ENCODE measurements at regions not wholly inside any gene's neighbourhood (a gene's known extent, or its start where the extent isn't known, plus 50 kb on each side); places are given as distances from the start of the nearest gene placed in this dataset.

DNA sequence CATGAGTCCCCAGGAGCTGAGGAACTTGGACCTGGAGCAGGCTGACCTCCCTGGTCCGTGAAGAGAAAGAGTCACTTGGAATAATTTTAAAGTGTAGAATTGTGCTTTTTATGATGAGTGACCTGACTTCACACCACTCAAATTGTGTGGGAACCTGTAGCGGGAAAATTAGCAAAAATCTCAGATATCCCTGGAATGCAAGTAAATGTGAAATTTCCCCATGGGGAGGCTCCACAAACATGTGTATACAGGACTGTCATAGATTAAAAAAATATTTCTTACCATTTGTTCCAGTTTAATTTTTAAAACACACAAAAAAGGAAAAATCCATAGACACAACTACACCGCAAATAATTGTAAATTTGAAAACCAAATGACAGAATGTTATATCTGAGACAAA lies 1079.6 kb upstream of the PABPC4L start:
- no peak for TF ChIP-seq CTCF (IDR thresholded peaks at IDR 0.05; ENCODE audit: borderline replicate concordance, insufficient read depth, low read depth, low read length)

DNA sequence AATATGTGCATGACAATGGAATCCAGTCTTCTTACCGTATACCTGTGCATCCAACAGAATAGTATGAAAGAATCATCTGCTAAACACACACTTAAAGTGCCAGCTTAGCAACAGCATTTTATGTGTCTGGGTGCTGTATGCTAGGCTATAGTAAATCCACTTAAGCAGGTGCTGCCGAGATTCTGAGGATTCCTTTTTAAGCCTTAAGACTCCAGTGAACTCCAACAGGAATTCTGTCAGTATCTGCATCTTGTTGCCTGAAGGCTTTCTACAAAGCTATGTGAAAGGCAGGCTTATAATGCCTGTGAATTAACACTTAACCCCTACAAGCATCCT lies 1076.4 kb upstream of the PABPC4L start:
- TF ChIP-seq CTCF (IDR thresholded peaks at IDR 0.05; ENCODE audit: borderline replicate concordance, insufficient read depth, low read depth, low read length), result no peak
- no peak overlapping the region for H3K4me3 ChIP-seq (ENCODE audit: low read depth, low read length)

More for the DNA sequence above, 1079.6 kb upstream of the PABPC4L start:
- no peak overlapping the region for H3K4me3 ChIP-seq (ENCODE audit: low read depth, low read length)

DNA sequence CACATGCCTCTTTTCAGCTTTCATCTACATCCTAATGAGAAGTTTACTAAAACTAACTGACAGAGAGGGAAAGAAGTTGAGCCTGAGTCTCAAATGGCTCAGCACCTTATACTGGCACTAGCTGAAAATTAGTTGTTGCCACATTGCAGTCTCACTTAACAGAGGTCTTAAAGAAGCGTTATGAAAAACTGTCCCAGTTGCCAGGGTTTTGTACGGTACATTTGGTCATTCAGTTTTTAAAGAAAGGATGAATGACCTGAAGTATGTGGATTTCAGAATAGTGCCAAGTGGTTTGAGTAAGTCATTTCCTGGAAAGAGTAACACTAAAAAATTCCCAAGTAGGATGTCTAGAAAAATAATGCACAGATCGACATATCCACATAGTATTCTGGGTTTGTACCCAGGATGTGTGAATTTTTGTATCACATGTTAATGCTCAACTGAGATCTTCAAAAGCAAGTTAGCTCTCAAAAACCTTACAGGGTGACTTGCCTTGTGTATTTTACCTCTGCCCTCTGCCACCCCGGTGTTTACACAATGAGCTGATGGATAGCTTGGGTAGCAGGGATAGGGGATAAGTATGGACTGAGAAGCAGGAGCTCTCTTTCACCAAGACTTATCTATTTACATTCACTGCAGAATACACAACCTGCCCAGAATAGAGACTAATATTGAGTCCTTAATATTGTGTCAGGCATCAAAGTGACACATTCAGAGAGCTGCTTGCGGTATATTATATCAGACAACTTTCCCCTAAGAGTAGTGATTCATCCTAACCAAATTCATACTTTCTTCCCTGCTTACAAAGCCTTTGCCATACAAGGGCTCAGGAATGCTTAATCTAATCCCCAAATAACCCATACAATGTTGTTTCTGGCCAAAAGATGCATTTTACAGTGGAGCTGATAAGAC lies 1075.7 kb upstream of the PABPC4L start:
- no peak for TF ChIP-seq CTCF (IDR thresholded peaks at IDR 0.05; ENCODE audit: borderline replicate concordance, insufficient read depth, low read depth, low read length)

DNA sequence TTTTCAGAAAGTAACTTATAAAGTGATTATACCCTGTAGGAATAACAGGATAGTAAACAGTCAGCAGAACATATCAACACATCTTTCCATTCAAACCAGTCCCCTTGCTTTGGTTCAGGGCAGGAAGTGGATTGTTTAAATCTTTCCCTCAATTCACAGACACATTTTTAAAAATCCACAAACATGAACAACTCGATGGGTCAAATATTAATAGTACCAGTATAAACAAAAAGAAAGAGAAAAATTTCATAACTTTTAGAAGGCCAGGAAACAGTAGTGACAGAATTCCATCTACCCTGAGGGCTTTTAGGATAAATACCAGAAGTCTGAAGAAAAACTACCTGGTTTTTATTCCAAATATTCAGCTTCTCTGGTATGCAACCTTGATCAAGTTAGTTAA lies 1072.8 kb upstream of the PABPC4L start:
- no peak for TF ChIP-seq CTCF (IDR thresholded peaks at IDR 0.05; ENCODE audit: borderline replicate concordance, insufficient read depth, low read depth, low read length)
- H3K4me3 ChIP-seq (ENCODE audit: low read depth, low read length), result no peak overlapping the region

More for the DNA sequence above, 1075.7 kb upstream of the PABPC4L start:
- H3K4me3 ChIP-seq (ENCODE audit: low read depth, low read length), result no peak overlapping the region

DNA sequence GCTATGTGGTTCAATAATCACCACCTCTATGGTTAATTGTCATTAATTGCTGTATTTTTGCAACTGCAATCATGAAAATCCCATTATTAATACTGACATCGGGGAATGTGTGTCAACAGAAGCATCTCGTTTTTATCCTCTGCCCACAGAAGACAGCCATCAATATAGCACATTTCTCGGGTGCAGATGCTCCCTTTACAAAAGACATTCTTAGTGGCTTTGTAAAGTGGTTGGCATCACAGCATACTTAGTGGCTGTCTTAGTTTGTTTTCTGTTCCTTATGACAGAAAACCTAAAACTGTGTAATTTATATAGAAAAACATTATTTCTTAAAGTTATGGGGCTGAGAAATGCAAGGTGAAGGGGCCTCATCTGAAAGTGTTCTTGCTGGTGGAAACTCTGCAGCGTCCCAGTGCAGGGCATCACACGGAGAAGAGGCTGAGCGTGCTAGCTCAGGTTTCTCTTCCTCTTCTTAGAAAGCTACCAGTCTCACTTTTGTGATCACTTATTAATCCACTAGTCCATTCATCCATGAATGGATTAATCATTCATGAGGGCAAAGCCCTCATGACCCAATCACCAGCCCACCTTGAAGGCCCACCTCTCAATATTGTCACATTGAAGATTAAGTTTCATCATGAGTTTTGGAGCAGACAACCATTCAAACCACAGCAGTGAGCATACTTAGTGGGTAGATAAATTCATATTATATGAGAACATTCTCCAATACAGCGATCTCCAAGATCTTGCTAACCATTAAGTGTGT lies 1067.7 kb upstream of the PABPC4L start:
- no peak for TF ChIP-seq CTCF (IDR thresholded peaks at IDR 0.05; ENCODE audit: borderline replicate concordance, insufficient read depth, low read depth, low read length)
- H3K4me3 ChIP-seq (ENCODE audit: low read depth, low read length), result no peak overlapping the region

- no peak overlapping the region for H3K4me3 ChIP-seq (ENCODE audit: low read depth, low read length)
- no peak for TF ChIP-seq CTCF (IDR thresholded peaks at IDR 0.05; ENCODE audit: borderline replicate concordance, insufficient read depth, low read depth, low read length)
These were observed 1066.8 kb upstream of the PABPC4L start for GRCh38 chr4:135268369-135268768.

Measured in GM12875 (cell line).